ENCODE measurements at regions not wholly inside any gene's neighbourhood (a gene's known extent, or its start where the extent isn't known, plus 50 kb on each side); places are given as distances from the start of the nearest gene placed in this dataset.

DNA sequence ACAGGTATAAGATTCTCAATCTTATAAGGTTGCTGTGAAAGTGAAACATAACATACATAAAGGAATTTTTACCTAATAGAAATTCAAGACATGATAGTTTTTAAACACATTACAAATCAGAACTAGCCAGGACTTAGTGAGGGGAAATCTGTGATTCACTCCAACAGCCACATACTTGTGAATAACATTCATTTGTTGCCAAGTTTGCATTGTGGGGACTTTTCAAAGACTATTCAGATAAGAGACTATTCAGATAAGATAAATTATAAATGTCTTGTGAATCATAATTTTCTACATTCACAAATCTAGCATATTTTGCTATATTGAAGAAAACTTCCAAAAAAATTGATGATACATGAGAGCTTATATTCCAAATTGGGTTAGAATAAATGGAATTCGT lies 345.3 kb upstream of the CDH20 start:
- DNase-seq: no peak

DNA sequence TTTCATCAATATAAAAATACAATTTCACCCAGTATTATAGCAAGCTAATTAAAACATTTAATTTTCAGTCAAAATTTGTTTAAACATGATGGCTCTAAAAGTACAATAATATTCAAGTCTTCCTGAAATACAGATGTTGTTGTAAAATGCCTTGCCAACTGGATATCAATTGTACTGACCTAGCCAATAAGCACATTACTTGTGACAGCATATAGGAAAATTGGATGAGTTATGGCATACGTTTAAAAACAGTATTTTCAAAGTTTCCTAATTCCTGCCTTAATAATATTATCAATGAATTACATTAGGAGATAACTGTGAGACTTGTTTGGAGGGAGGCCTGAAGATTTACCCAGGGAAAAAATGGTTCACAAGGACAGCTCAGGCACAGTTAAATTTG lies 336.9 kb upstream of the CDH20 start:
- no peak for DNase-seq

- no peak for DNase-seq
These were observed 336.4 kb upstream of the CDH20 start for GRCh38 chr18:60996822-60997221.

DNA sequence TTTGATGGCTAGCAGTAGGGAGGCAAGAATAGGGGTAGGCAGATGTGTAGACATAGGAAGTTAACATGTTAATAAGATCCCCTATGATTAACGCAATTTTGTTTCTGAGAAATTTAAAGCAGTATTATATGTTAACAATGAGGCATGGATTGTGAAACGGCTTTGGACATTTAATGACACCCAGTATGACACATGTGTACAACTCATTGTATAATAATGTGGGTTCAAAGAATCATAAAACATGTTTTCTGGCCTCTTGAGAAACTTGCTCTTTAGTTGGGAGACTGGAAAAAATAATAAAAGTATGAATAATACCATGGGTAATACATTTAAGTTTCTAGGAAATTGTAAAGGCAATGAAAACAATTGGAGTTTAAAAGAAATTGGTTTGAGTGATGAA lies 332.1 kb upstream of the CDH20 start:
- no peak for DNase-seq

DNA sequence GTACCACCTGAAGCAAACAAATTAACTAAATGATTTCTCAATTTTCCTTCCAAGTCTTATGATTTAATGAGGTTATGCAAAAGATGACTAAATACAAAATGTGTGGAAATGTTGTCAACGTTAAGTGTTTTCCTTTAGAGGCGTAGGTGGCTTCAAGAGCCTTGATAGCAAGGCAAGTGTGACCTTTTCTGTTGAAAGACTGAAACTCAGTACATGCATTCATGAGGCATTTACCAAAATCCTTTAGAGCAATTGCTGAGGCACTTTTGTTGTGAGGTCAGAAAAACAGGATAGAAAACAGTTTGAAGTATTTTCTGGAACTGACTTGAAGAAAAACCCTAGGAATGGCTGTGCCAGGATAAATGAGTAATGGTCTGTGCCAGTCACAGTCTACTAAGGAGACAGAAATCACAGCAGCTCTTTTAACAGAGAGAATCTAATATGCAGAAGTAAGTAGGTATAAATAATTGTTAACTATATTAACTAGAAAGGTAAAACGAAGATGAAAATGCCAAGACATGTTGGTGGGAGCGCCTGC lies 326.5 kb upstream of the CDH20 start:
- no peak for DNase-seq

DNA sequence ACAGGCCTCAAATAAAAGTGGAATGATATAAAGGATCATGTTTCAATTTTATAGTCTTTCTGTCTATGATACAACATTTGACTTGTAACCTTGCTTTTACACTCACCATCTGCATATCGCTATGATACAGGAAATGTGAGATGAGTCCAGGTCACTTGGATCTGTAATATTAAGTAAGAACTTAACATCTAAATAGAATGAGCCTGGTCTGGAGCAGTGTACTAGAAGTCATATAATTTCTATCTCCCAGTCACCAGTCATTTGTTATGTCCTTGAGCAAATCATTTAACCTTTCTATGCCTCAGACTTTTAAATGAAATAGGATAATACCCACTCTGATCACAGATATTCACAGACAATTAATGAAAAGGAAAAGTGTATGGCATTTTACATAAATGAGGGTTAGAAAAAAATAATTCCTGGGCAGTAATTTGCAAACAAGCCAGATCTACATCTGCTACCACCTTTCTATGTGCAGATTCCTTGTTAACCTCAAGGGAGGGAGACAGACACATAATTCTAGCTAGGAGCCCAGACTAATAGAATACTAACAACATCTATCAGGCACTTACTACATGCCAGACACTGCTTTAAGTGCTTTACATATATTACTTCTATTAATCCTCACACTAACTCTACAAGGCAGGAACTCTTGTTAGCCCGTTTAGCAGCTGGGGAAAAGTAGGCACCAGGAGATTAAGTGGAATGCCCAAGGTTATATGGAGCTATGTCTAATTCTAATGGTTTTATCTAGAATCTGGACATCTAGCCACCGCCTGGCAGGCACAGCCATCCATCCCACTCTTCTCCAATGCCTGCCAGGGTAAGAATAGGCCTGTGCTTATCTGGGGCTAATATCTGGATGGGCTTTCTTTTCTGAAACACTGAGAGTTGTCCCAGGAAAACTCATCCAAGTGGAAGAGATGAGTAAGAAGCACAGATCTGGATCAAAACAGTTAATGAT lies 313.6 kb upstream of the CDH20 start:
- DNase-seq: no peak

DNA sequence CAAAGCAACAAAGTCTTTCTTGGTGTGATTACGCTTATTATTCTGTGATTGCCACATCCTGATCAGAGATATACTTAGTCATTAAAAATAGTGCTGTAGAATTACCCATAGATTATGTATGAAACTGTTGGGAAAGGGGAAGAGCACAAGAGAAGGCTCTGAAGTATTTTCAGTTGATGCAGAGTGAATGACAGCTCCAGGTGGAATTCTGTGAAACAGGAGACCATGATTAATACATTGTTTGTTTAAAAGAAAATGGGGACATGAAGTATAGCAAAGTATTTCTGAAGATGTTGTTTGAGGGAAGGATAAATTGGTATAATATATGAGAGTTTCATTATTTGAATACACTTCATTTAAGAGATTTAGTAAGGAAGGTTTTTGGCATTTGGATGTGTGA lies 307.6 kb upstream of the CDH20 start:
- DNase-seq: no peak

DNA sequence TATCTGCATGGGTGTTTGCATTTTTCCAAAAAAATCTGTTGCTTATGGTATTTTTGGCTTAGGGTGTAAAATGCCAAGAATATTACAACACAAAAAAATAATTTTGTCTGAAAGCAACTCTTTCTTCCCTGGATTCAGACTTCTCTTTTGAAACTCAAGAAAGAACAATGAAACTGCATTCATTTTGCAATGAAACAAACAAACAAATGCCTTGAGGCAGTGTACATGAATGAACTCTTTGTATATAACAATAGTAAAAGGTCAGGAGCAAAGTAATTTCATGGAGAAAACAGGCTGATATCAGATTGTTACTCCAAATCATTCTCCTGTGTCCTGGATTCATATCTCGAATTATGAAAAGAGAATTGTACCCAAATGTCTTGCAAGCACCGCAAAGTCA lies 301.6 kb upstream of the CDH20 start:
- no peak for DNase-seq

DNA sequence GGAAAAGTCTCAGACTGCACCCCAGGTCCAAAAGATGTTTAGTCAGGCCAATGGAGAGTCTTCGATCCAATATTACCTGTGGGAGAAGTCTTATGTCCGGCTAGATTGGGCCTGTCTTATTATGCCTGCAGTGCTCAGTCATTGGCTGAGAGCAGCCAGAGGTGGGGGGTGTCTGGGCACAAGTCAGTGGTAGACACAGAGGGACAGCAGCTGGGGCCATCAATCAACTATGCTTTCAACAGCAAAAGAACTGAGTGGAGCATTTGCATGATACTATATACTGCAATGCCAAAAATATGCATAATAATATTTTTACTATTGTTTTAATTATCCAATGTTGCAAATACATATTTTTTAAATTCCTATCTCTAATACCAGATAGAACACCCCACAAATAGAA lies 298.6 kb upstream of the CDH20 start:
- no peak for DNase-seq

DNA sequence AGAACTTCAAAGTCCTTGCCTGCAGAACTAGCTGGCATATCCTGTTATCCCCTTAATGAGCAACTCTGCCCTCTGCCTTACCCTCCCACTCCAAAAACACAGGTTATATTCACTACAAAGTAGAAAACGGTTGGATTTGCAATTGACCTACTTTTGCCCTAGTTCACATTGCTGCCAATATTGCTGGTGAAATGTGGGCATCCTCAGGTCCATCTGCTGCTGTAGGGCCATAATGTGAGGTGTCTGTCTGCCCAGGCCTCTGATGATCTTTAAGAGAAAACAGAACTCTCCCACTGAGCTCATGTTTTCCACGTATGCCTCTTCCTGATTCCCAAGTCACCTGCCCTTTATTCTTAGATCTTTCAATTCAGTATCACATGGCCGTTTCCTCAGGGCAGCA lies 294.0 kb upstream of the CDH20 start:
- DNase-seq: no peak

GRCh38 chr18:61047794-61048193 lies 285.4 kb upstream of the CDH20 start:
- DNase-seq: no peak

GRCh38 chr18:61057443-61057842 lies 275.8 kb upstream of the CDH20 start:
- DNase-seq: no peak

GRCh38 chr18:61062258-61062657 lies 271.0 kb upstream of the CDH20 start:
- no peak for DNase-seq

- DNase-seq: no peak
These were observed 268.3 kb upstream of the CDH20 start for GRCh38 chr18:61064911-61065310.

GRCh38 chr18:61076986-61077385 lies 256.2 kb upstream of the CDH20 start:
- DNase-seq: no peak

DNA sequence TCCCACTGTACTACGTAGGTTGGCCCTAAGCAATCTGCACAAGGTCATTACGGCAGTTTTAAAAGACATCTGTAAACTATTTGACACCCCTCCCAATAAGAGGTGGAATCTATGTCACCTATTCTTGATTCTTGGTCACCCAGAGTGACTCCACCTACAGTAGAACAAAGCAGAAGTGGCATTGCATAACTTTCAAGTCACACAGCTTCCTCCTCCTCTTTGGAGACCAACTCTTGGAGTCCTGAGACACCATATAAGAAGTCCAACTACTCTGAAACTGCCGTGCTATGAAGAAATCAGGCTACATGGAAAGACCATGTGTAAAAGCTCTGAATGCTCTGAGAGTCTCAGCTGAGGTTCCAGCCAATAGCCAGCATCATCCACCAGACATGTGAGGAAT lies 253.5 kb upstream of the CDH20 start:
- no peak for DNase-seq

GRCh38 chr18:61080954-61081528 lies 252.2 kb upstream of the CDH20 start:
- no peak for DNase-seq

GRCh38 chr18:61082976-61083630 lies 250.1 kb upstream of the CDH20 start:
- no peak for DNase-seq

- DNase-seq: no peak
These were observed 248.2 kb upstream of the CDH20 start for GRCh38 chr18:61085036-61085435.

DNA sequence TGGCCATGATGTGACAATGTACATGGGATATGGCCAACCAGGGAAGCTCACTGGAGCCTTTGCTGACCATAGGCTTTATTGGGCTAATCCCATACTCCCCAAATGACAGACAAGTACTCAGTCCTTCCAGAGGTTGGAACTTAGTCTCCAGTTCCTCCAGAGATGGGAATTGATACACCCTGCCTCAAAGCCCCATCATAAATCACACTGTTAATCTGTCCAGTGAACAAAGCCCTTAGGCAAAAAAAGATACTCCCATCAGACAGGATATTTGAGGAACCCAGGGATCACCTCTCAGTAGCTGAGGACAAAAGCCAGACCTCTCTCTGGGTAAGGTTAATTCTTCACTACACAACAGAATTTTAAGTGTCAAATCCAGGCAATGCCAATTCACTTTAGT lies 247.5 kb upstream of the CDH20 start:
- no peak for DNase-seq

DNA sequence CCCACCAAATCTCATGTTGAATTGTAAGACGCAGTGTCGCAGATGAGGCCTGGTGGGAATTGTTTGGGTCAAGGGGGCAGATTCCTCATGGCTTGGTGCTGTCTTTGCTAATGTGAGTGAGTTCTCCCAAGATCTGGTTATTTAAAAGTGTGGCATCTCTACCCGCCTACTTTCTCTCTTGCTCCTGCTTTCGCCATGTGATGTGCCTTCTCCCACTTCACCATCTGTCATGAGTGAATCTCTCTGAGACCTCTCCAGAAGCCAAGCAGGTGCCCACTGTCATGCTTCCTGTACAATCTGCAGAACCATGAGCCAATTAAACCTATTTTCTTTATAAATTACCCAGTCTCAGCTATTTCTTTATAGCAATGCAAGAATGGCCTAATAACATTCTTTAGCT lies 246.6 kb upstream of the CDH20 start:
- no peak for DNase-seq

DNA sequence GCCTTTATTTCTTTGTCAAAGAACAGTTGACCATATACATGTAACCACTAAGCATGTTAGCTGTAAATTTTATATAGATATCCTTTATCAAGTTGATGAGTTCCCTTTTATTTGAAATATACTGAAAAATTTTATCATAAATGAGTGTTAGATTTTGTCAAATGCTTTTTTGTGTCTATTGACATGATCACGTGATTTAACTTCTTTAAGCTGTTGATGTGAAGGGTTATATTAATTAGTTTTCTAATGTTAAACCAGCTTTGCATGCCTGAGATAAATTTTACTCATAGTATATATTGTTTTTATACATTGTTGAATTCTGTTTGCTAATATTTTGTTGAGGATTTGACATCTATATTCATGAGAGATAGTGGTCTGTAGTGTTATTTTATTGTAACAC lies 241.9 kb upstream of the CDH20 start:
- DNase-seq: no peak

DNA sequence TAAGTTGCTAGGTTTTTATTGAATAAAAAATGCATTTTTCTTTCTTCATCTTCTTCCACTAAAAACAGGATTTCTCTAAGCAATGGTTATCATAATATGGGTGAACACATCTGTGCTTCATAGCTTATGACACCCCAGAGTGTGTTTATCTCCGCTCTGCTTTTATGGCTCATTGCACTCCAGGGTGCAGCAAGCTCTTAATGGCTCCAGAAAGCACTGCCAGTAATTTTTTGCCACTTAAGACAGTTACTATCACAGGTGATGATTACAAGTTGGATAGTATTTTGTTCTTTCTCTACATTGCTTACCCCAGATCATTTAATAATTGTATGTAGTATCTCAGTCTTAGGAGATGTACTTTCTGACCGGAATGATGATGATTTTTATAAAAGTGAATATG lies 239.3 kb upstream of the CDH20 start:
- DNase-seq: no peak

GRCh38 chr18:61096226-61096625 lies 237.0 kb upstream of the CDH20 start:
- no peak for DNase-seq
